PC-3 (cell line): ENCODE measurements at regions not wholly inside any gene's neighbourhood (a gene's known extent, or its start where the extent isn't known, plus 50 kb on each side); places are given as distances from the start of the nearest gene placed in this dataset.

ENCODE experiments used
- ATAC-seq: fragments of 200-7000 bp; cut with Tn5 transposase; 2 replicates; pipeline ENCODE4 v1.9.1; 2020; ENCODE audit warnings: mild to moderate bottlenecking, moderate library complexity
- BruUV-seq: library from RNA; stranded (reverse); fragments of 400-500 nt; replicated peaks from 2 replicates; lab custom pipeline; 2021; lab: Mats Ljungman, UMichigan
- CTCF ChIA-PET: fragments of 300-600 bp; sonication (Branson Sonifier 250); formaldehyde crosslinking; loops from one replicate; lab custom pipeline; 2022; ENCODE audit warnings: antibody characterized with exemption; lab: Charles Lee
- POLR2A ChIA-PET: fragments of 300-600 bp; sonication (Branson Sonifier 250); formaldehyde crosslinking; loops from one replicate; lab custom pipeline; 2022; ENCODE audit warnings: antibody characterized with exemption; ENCODE audit not compliant: unreplicated experiment; lab: Charles Lee
- DNase-seq: peaks from one replicate; pipeline ENCODE4 v3.0.0-alpha.2; 2015
- H2AFZ ChIP-seq: fragments of 300-600 bp; sonication (generic); 2 replicates; pipeline ENCODE4 v1.6.0; 2016; ENCODE audit warnings: antibody characterized with exemption, low read length
- H3F3A ChIP-seq: fragments of 300-600 bp; sonication (generic); one replicate; pipeline ENCODE4 v1.6.0; 2017; ENCODE audit warnings: antibody characterized with exemption, low read length, control low read depth, mild to moderate bottlenecking; ENCODE audit not compliant: unreplicated experiment
- H3K27ac ChIP-seq: fragments of 300-600 bp; sonication (generic); 2 replicates; pipeline ENCODE4 v1.5.1; 2016; ENCODE audit warnings: mild to moderate bottlenecking, low read length
- H3K27me3 ChIP-seq: fragments of 300-600 bp; sonication (generic); 2 replicates; pipeline ENCODE4 v1.6.1; 2016; ENCODE audit warnings: low read length, mixed read lengths
- H3K36me3 ChIP-seq: fragments of 300-600 bp; sonication (generic); 2 replicates; pipeline ENCODE4 v1.6.1; 2016; ENCODE audit warnings: low read depth, mixed run types, low read length, mixed read lengths
- H3K4me1 ChIP-seq: fragments of 300-600 bp; sonication (generic); 2 replicates; pipeline ENCODE4 v1.5.1; 2016; ENCODE audit warnings: low read length; ENCODE audit not compliant: insufficient read depth
- H3K4me2 ChIP-seq: fragments of 300-600 bp; sonication (generic); 2 replicates; pipeline ENCODE4 v1.6.0; 2016; ENCODE audit warnings: low read length
- H3K4me3 ChIP-seq: fragments of 300-600 bp; sonication (generic); 2 replicates; pipeline ENCODE4 v1.5.1; 2016; ENCODE audit warnings: mild to moderate bottlenecking, low read length, mixed read lengths
- H3K79me2 ChIP-seq: fragments of 300-600 bp; sonication (generic); 2 replicates; pipeline ENCODE4 v1.6.1; 2017; ENCODE audit warnings: low read length, mixed read lengths
- H3K9ac ChIP-seq: fragments of 300-600 bp; sonication (generic); 2 replicates; pipeline ENCODE4 v1.6.0; 2016; ENCODE audit warnings: mild to moderate bottlenecking, low read length
- H3K9me2 ChIP-seq: fragments of 300-600 bp; sonication (generic); replicated peaks from 2 replicates; pipeline ENCODE4 v1.6.1; 2016; ENCODE audit warnings: mixed run types, low read length, mixed read lengths
- H3K9me3 ChIP-seq: fragments of 300-600 bp; sonication (generic); 2 replicates; pipeline ENCODE4 v1.6.1; 2016; ENCODE audit warnings: low read length, mixed read lengths
- H4K20me1 ChIP-seq: fragments of 300-600 bp; sonication (generic); 2 replicates; pipeline ENCODE4 v1.6.1; 2016; ENCODE audit warnings: low read length, mixed read lengths
- CTCF ChIP-seq: fragments of 300-600 bp; sonication (generic); conservative IDR thresholded peaks from 2 replicates; pipeline ENCODE4 v1.5.1; 2017; ENCODE audit warnings: antibody characterized with exemption, low read depth, mild to moderate bottlenecking, low read length
- EZH2 ChIP-seq: fragments of 300-600 bp; sonication (generic); IDR thresholded peaks from one replicate; pipeline ENCODE4 v1.6.1; 2017; ENCODE audit warnings: antibody characterized with exemption, mild to moderate bottlenecking, low read length; ENCODE audit not compliant: unreplicated experiment
- EZH2phosphoT487 ChIP-seq: fragments of 300-600 bp; sonication (generic); IDR thresholded peaks from 2 replicates; pipeline ENCODE4 v1.6.1; 2018; ENCODE audit warnings: mild to moderate bottlenecking, antibody characterized with exemption, low read length, borderline replicate concordance
- intact Hi-C: fragments of 100-400 bp; cut with micrococcal nuclease; formaldehyde crosslinking; loops from 2 replicates; pipeline ENCODE4 v1.9.0; 2023

DNA sequence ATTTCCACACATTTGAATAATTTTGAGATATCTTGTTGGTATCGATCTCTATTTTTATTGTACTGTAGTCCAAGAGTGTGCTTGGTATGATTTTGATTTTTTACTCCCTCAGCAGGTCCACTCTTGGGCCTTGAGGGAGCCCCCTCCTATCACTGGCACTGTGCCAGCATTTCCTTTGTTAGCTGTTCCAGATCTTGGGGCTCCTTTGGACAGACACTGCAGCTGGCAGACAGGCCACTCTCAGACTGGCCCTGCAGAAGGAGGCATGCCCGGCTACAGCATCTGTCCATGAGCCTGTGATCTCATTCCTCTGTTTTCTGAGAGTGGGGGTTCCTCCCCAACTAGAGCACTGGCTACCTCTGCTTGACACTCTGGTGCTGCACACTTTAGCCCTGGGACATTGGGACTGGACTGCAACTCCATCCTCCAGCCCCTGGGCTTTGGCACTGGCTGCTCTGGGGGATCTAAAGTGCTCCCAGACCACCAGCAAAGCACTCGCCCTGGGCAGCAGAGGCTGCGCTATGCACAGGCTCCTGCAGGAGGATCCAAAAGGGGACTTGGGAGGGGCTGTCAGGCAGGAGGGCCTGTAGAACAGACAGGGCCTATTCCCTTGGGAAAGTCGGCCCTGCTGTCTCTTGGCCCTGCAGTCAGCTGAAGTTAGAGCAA is 271.3 kb upstream of the DMAC1 start:
- ChIA-PET CTCF (no interaction called here), POLR2A (no interaction called here)
- Histone ChIP-seq H3K4me3 (no peak overlapping the region), H3K27ac (no peak overlapping the region), H3K36me3 (no peaks in the 10 kb centered on the region), H3K27me3 (no peaks in the 10 kb centered on the region), H3K79me2 (no peaks in the 10 kb centered on the region), H3K4me1 (no peaks in the 10 kb centered on the region), H3K9me3 (no peaks in the 10 kb centered on the region), H3K4me2 (no peak overlapping the region), H3K9ac (no peak overlapping the region), H3K9me2 (no peaks in the 10 kb centered on the region), H2AFZ (no peak overlapping the region), H3F3A (no peaks in the 10 kb centered on the region), H4K20me1 (no peaks in the 10 kb centered on the region)
- intact Hi-C loops = no loop called here
- no peak for DNase-seq
- no TSS peak for BruUV-seq
- no peak for TF ChIP-seq EZH2phosphoT487
- TF ChIP-seq CTCF = no peak
- TF ChIP-seq EZH2 = no peak
- ATAC-seq = no peak

GRCh38 chr9:8062459-8062858 is 262.9 kb upstream of the DMAC1 start:
- Histone ChIP-seq H2AFZ (no peak overlapping the region), H3K9ac (no peak overlapping the region), H3F3A (no peaks in the 10 kb centered on the region), H3K27me3 (no peaks in the 10 kb centered on the region), H3K36me3 (no peaks in the 10 kb centered on the region), H4K20me1 (no peaks in the 10 kb centered on the region), H3K27ac (no peak overlapping the region), H3K4me2 (no peak overlapping the region), H3K79me2 (no peaks in the 10 kb centered on the region), H3K4me1 (no peaks in the 10 kb centered on the region), H3K4me3 (no peak overlapping the region), H3K9me2 (no peaks in the 10 kb centered on the region), H3K9me3 (no peaks in the 10 kb centered on the region)
- BruUV-seq = no TSS peak
- POLR2A ChIA-PET = no interaction called here
- intact Hi-C loops = no loop called here
- ATAC-seq (no peak), DNase-seq (no peak)
- CTCF ChIA-PET = no interaction called here
- no peak for TF ChIP-seq EZH2phosphoT487
- no peak for TF ChIP-seq CTCF
- no peak for TF ChIP-seq EZH2

- no TSS peak for BruUV-seq
- DNase-seq (no peak), ATAC-seq (no peak)
- CTCF ChIA-PET = no interaction called here
- Histone ChIP-seq H3K9ac (no peak overlapping the region), H3K27ac (no peak overlapping the region), H3F3A (no peaks in the 10 kb centered on the region), H3K9me2 (no peaks in the 10 kb centered on the region), H3K4me1 (no peaks in the 10 kb centered on the region), H2AFZ (no peak overlapping the region), H3K4me3 (no peak overlapping the region), H3K9me3 (0 out of 2 replicates have a peak, but pooled peaks cover 4% of the 10 kb centered on the region), H3K79me2 (no peaks in the 10 kb centered on the region), H4K20me1 (no peaks in the 10 kb centered on the region), H3K4me2 (no peak overlapping the region), H3K36me3 (no peaks in the 10 kb centered on the region), H3K27me3 (no peaks in the 10 kb centered on the region)
- TF ChIP-seq EZH2 = no peak
- no peak for TF ChIP-seq EZH2phosphoT487
- TF ChIP-seq CTCF = no peak
- intact Hi-C loops = no loop called here
- POLR2A ChIA-PET = no interaction called here
These were observed 253.9 kb upstream of the DMAC1 start for GRCh38 chr9:8053501-8053900.
